Frontal cortex (tissue), 3 donors: ENCODE measurements at regions not wholly inside any gene's neighbourhood (a gene's known extent, or its start where the extent isn't known, plus 50 kb on each side); places are given as distances from the start of the nearest gene placed in this dataset.
"Not testable (repeated sequence)": the region's sequence is repeated elsewhere in the genome, so short reads cannot be mapped to it uniquely, and the experiment has no call there.

ENCODE experiments used
- DNase-seq, 2 donors: peaks; one replicate each; pipeline ENCODE4 v3.0.0; 2012; ENCODE audit warnings: low spot score in 2 of 2
- FAIRE-seq: peaks from 2 replicates; lab custom pipeline; 2012; peaks lifted over from hg19 to GRCh38; lab: Jason Lieb, UNC
- donor health status: control.
- donor health status: control.
- donor health status: control.

GRCh38 chr6:121794630-121795029, 359.2 kb downstream of the GJA1 start:
- DNase-seq (no peak), FAIRE-seq (no peak)

GRCh38 chr6:121797598-121797997, 362.2 kb downstream of the GJA1 start:
- not testable (repeated sequence) for FAIRE-seq

DNA sequence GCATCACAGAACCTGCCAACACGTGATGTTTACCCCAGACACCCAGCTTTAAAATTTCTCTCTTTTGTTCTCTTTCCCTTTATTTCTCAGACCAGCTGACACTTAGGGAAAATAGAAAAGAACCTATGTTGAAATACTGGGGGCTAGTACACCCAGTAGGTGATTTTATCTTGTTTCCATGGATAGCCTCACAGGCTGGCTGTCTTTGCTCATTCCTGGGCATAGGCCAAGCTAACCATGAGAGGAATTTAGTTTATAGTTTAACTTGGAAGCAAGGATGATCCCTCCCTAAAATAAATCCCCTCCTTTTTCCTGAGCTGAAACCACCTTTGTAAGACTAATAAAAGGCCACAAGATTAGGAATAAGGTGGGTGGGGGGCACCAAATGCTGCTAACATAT, 362.7 kb downstream of the GJA1 start:
- FAIRE-seq = not testable (repeated sequence)

More at GRCh38 chr6:121797598-121797997, 362.2 kb downstream of the GJA1 start:
- not testable (repeated sequence) for DNase-seq

GRCh38 chr6:121799574-121799973, 364.1 kb downstream of the GJA1 start:
- no peak for DNase-seq
- FAIRE-seq = no peak

More for the DNA sequence above, 362.7 kb downstream of the GJA1 start:
- not testable (repeated sequence) for DNase-seq

DNA sequence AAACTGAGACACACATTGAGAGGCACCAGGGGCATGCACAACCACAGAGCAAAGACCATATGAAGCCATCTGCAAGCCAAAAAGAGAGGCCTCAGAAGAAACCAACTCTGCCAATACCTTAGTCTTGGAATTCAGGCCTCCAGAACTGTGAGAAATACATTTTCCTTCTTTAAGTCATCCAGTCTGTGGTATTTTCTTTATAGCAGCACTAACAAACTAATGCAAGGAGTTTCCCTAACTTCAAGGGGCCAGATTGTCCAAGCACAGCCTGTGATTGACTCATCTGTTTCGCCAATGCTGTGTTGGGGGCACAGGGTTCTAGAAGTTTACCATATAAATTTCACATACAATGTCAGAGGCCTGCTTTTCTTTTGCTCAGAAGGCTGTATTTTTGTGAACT, 364.6 kb downstream of the GJA1 start:
- no peak for DNase-seq

DNA sequence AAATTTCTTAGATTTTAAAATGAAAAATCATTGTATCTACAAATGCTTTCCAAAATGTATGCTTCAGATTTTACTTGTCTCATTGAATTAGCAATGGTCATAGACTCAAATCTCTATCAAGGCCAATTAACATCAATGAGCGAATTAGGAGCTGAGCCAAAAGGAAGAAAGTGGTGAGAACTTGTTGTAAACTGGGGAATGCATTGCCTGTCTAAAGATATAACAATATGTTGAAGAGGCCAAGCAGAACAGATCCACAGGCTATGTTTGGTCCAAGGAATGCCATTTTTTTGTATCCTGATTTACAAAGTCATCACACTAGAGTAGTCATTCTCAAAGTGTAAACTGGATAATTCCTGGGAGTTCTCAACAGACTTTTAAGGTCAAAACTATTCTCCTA, 370.7 kb downstream of the GJA1 start:
- no peak for FAIRE-seq
- DNase-seq = no peak

More for the DNA sequence above, 364.6 kb downstream of the GJA1 start:
- no peak for FAIRE-seq

DNA sequence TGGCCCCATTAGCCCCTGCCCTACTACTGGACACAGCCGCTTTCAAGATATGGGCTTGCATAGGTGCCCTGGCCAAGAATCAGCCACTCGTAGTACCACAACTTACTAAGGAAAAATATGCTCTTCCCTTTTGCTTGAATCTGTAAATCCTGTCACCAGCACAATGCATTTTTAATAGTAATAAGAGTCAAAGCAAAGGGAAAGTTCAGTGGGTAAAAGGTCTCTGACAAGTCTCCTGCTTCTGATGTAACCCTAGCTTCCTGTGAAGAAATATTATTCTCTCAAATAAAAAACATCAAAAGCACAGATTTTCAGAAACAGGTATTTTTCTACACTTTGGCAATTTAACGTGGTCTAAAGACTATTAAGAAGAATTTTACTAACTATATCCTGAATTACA, 373.8 kb downstream of the GJA1 start:
- no peak for DNase-seq
- no peak for FAIRE-seq

DNA sequence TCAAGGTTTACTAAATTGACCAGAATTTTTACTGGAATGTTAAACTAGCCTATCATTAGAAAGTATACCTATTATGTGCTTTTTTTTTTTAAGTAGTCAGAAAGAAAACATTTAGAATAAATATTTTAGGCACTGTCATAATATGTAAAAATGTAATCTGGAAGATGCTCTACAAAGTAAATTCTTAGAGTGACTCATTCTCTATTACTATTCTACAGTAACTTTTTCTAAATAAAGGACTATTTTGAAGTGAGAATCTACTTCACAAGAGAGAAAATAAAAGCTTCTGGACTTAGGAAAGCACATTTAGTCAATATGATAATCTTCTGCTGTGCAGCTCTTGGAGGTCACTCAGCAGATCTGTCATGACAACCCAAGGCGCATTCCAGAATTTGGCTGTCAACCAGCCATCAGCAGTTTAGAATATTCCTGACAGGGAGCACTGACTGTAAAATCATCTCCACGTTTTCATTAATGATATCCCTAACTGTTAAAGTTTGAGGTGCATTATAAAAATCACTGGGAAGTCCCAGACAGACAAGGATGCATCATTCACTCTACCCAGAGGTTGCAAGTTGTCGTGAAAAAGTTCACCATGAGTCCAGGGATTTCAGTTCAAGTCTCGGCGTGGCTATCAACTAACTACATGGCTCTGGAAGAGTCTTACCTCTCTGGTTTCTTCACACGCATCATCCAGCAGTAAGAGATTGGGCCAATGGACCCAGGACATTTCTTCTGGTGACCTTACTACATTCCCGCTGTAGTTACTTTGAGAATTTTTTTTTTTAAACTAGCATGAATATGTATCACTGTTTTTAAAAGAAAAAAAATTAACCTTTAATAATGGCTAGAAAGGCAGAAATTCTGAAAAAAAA, 374.9 kb downstream of the GJA1 start:
- FAIRE-seq (no peak), DNase-seq (no peak)

GRCh38 chr6:121811106-121811505, 375.7 kb downstream of the GJA1 start:
- FAIRE-seq (no peak), DNase-seq (no peak)

- FAIRE-seq (no peak), DNase-seq (no peak)
These were observed 380.9 kb downstream of the GJA1 start for GRCh38 chr6:121816361-121816760.

GRCh38 chr6:121816906-121817540, 381.6 kb downstream of the GJA1 start:
- no peak for FAIRE-seq
- no peak for DNase-seq

GRCh38 chr6:121823437-121823851, 388.0 kb downstream of the GJA1 start:
- DNase-seq (no peak), FAIRE-seq (no peak)

GRCh38 chr6:121826156-121826810, 390.8 kb downstream of the GJA1 start:
- DNase-seq (no peak), FAIRE-seq (no peak)

- DNase-seq = no peak
- FAIRE-seq = no peak
These were observed 392.9 kb downstream of the GJA1 start for GRCh38 chr6:121828146-121828886.

DNA sequence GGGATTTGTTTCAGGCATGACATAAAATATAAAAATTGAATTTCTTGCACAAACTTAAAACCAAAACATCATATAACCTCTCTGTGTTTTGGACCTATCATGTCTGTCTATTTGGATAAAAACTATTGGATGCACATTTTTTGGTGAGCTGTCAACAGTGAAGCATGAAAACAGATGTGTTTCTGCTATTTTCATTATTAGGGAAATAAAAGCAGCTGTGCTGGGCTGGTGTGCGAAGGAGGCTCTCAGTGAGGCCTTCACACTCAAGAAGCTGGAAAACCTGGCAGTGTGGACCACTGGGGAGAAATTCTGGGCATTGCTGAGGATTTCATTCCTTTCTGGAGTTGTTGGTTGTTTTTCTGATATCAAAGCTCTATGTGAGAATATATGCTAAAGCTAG, 395.3 kb downstream of the GJA1 start:
- DNase-seq (no peak), FAIRE-seq (no peak)

DNA sequence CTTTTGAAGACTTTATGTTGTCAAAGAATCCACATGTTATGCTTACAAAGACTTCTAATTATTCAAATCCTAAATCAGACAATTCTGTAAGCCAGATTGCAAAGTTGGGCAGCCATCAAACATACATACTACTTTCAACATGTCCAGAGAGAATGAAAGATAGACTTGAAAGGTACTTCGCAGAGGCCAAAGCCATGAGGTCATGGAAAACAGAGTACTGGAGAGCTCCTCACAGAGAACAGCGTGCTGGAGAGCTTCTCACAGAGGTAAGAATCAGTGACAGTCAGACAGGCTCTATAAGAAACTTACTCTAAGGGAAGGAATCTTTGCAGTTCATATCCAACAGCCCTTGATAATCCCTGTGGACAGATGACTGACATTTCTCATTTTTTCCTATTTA, 400.2 kb downstream of the GJA1 start:
- DNase-seq (no peak), FAIRE-seq (no peak)

DNA sequence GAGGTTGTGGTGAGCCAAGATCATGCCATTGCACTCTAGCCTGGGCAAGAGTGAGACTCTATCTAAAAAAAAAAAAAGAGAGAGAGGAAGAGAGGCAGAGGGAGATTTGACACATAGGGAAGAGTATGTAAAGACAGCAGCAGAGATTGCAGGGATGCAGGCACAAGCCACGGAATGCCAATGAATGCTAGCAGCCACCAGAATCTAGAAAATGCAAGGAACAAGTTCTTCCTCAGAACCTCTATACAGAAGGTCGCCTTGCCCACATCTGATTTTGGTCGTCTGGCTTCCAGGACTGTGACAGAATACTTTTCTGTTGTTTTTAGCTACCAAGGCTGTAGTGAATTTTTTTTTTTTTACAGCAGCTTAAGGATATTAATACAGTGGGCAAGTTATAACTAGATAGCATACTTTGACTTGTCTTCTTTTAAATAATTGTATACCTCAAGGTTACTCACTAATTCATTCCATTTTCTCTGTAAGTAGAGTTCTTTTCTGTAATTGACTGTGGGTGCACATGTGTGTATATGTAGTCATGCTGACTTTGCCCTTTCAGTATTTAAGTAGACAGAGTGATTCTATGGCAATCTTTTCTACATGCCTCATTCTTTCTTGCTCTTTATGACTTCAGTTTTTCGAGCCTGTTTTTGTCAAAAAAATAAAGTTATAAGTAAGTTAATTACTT, 402.2 kb downstream of the GJA1 start:
- DNase-seq (no peak), FAIRE-seq (no peak)

- FAIRE-seq (no peak), DNase-seq (no peak)
These were observed 403.4 kb downstream of the GJA1 start for GRCh38 chr6:121838842-121839241.

GRCh38 chr6:121839896-121840295, 404.4 kb downstream of the GJA1 start:
- FAIRE-seq = no peak
- no peak for DNase-seq

DNA sequence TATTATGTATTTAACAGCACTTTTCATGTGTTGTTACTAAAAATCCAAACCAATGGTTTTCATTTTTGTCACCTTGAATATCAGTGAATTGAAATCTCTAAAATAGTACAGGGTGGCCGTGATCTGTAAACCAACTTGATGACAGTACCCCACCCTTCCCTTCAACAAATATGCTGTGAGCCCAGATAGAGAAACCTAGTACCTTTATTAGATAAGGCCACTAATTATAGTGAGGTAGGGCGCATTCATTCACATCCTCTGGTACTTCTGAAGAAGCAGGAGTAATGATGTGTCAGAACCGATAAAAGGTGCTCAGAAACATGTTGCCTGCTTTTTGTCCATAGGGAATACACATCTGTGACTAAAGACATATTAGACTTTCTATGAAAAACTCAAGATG, 409.5 kb downstream of the GJA1 start:
- DNase-seq (no peak), FAIRE-seq (no peak)
